NCI-H2081 treated with DMSO at 0.1 percent for 48 hours (cell line): ENCODE measurements at regions not wholly inside any gene's neighbourhood (a gene's known extent, or its start where the extent isn't known, plus 50 kb on each side); places are given as distances from the start of the nearest gene placed in this dataset.

Experiments
- DNase-seq: peaks from one replicate; lab custom pipeline; 2025; lab: John Stamatoyannopoulos, UW

- DNase-seq, result no peak
Measured at GRCh38 chr20:11718474-11719094, 199.1 kb upstream of the BTBD3 start.

DNA sequence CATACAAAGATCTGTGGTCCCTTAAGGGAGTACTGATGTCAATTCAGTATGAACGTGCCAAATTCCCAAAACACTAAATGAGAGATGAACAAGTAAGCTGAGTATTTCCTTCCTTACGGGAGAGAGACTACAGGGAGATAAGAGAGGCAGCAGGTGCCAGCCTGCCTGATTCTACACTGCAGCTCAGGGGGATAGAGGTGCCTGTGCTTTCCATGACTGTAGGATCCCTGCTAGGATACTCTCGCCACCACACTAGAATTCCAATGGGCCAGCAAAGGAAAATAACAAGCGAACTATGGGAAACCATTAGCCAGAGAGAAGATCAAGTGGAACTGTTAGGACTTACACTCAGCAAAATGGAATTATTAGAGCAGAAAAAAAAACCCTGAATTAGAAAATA lies 198.5 kb upstream of the BTBD3 start:
- DNase-seq, result no peak

GRCh38 chr20:11721411-11721810 lies 196.3 kb upstream of the BTBD3 start:
- no peak for DNase-seq

DNA sequence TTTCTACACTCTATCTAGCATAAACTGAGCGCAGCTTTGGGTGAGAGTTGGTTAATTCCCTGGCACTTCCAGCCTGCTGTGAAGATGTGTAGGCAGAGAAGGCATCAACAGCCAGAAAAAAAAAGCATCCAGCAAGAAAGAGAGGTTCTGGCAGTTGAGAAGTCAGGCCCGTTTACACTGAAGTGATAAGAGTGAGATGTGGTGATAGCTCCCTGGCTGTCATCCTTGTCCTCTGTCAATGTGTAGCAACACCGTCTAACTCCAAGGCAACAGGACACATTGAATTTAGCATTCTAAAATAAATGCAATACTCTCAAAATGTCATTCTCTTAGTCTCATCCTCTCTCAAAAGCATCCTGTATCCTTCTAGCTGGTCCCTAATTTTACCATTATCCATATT lies 193.6 kb upstream of the BTBD3 start:
- DNase-seq, result no peak

DNA sequence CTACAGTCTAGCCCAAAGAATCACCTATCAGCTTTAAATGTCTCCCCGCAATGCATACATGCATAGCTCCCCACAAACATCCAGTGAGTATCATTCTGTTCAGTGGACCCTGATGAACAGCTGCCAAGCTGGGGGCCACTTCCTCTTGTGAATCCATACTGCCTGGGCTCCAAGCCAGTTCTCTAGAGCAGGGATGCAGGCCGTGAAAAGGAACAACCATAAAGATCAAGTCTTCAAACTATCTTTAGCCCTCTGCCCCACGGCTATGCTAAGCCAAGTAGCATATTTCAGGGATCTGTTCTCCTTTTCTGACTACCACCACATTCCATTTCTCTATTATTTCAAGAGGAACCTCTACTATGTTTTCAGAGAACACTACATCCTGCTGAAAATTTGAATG lies 191.7 kb upstream of the BTBD3 start:
- no peak for DNase-seq

DNA sequence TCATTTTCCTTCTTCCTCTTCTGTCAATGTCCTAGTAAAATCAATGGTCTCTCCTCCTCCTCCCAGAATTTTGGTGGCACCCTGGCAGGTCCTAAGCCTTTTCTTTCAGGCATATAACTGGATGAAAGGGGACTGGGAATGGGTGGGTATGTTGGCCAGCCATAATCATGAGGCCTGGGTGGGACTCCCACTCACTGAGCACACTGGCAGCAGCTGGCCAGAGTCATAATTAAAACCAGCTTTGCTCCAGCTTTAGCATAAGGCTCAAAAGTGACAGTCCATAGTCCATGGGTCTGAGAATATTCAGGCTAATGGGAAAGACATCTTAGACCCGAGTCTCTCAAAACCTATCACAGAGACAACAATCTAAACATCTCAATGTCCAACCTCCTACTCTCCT lies 190.0 kb upstream of the BTBD3 start:
- DNase-seq, result no peak

GRCh38 chr20:11728937-11729336 lies 188.8 kb upstream of the BTBD3 start:
- DNase-seq, result no peak

DNA sequence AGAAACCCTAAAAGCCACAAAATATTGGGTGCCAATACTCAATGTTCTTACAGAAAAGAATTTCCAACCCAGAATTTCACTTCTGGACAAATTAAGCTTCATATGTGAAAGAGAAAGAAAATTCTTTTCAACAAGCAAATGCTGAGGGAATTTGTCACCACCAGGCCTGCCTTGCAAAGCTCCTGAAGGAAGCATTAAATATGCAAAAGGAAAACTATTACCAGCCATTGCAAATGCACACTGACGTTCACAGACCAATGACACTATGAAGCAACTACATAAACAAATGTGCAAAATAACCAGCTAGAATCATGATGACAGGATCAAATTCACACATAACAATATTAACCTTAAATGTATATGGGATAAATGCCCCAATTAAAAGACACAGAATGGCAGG lies 187.9 kb upstream of the BTBD3 start:
- no peak for DNase-seq

- DNase-seq, result peak; percentile 70
Measured at GRCh38 chr20:11734431-11734830, 183.3 kb upstream of the BTBD3 start.

DNA sequence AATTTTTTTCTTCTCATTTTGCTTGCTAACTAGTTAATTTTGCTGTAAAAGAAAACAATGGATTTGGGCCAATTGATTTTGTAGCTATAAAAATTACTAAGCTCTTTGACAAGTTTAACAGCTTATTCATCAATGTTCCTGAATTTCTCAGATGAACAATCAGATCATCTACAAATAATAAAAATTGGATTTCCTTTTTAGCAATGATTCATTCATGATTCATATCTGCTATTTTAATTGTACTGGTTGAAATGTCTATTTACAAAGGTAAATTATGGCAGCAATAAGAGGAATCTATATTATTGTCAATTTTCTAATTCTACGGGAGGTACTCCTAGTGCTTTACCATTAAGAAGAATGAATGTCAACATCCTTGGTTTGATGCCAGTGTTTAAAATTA lies 178.8 kb upstream of the BTBD3 start:
- DNase-seq, result peak; percentile 22

DNA sequence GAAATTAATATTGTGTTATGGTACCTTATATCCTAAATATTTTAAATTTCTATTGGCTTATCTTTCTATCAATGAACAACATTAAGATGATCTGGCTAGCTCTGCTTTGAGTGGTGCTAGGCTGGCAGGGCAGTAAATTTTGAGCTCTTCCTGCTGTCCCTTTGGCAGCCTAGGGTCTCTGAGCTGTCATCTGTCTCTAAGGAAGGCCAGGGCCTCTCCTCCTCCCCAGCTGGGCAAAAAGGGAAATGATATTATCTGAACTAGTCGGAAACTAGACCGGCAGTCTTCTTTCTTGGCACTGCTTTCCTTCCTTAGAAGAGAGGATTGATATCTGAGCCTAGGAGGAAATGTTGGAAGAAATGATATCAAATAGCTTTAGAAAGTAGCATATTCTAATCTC lies 176.7 kb upstream of the BTBD3 start:
- no peak for DNase-seq

GRCh38 chr20:11745145-11745544 lies 172.5 kb upstream of the BTBD3 start:
- no peak for DNase-seq

- DNase-seq, result no peak
Measured at GRCh38 chr20:11748436-11748835, 169.3 kb upstream of the BTBD3 start.

- no peak for DNase-seq
Measured at GRCh38 chr20:11752336-11752735, 165.4 kb upstream of the BTBD3 start.

DNA sequence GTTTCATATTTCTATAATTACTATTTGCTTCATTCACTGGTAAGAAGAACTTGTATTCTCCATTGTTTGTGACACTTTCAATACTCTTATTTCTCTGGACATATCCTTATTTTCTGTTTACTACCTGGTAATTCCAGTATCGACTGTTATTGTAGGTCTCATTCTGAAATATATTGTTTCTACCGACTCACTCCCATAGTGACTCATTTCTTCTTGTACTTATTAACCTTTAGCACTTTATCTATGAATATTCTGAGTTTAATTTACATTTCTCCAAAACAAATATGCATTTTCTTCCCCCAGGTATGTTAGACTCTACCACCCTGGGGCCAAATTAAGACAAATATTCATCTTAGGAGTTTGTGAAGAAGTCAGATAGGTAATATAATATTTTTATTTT lies 164.5 kb upstream of the BTBD3 start:
- DNase-seq, result no peak

DNA sequence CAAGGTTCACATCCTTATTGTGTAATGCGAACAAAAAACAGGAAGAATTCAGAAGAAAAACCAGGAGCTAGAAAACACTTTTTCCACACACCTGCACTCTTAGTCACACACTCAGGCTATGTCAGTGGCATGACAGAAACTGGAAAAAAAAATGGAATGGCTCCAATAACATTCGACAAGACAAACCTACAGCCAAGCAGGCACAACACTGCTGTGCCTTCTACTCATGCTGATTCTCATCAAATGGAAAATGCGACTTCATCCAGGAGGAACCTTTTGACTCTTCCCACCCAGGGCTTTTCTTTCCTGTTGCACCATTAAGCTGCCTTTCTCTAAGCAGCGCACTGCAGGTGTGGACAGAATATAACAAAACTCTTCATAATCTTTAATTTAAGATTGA lies 163.2 kb upstream of the BTBD3 start:
- DNase-seq, result no peak

DNA sequence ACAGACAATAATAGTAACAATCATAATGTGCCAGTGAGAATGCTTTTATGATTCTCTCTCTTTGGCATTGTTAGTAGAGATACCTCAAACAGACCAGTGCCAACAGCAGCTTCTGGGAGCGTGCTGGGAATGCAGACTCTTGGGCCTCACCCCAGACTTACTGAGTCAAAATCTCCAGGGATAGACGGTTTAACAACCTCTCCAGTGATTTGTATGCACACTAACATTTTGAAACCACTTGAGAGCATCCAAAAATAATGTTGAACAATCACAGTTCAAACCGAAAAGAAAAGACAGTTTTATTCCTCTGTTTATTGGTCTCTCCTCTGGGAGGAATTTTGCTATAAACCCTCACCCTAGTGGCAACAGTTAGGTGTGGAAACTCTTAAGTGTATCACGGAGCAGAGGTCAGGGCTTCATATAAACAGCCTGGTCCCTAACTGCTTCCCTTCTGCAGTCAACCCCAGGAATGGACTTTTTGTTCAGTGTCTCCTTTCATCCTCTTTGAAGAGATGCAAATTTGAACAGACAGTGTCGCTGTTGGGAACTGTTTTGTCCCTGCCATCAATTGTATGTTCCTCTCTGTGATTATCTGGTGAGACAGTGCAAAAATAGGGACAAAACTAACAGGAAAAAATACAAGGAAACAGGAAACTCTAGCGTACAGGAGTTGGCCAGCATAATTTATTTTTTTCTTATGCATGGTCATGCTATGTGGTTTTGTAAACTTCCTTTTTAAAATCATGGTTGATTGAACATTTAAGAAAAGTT lies 162.4 kb upstream of the BTBD3 start:
- no peak for DNase-seq

- no peak for DNase-seq
Measured at GRCh38 chr20:11761497-11761896, 156.2 kb upstream of the BTBD3 start.

GRCh38 chr20:11766961-11767360 lies 150.7 kb upstream of the BTBD3 start:
- no peak for DNase-seq

DNA sequence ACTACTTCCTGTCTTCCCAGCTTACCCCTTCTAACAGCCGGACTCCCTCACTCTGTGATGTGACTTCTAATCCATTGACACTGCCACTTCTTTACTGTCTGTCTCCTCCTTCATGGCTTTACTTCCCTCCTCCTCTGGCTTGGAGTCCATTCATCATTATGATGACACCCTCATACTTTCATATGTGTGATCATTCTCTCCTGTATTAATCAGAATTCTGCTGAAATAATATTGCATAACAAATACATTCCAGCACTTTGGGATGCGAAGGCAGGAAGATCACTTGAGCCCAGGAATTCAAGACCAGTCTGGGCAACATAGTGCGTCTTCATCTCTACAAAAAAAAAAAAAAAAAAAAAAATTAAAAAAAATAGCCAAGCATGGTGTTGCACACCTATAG lies 147.9 kb upstream of the BTBD3 start:
- no peak for DNase-seq

- no peak for DNase-seq
Measured at GRCh38 chr20:11772226-11772730, 145.4 kb upstream of the BTBD3 start.

GRCh38 chr20:11776687-11777086 lies 141.0 kb upstream of the BTBD3 start:
- no peak for DNase-seq

DNA sequence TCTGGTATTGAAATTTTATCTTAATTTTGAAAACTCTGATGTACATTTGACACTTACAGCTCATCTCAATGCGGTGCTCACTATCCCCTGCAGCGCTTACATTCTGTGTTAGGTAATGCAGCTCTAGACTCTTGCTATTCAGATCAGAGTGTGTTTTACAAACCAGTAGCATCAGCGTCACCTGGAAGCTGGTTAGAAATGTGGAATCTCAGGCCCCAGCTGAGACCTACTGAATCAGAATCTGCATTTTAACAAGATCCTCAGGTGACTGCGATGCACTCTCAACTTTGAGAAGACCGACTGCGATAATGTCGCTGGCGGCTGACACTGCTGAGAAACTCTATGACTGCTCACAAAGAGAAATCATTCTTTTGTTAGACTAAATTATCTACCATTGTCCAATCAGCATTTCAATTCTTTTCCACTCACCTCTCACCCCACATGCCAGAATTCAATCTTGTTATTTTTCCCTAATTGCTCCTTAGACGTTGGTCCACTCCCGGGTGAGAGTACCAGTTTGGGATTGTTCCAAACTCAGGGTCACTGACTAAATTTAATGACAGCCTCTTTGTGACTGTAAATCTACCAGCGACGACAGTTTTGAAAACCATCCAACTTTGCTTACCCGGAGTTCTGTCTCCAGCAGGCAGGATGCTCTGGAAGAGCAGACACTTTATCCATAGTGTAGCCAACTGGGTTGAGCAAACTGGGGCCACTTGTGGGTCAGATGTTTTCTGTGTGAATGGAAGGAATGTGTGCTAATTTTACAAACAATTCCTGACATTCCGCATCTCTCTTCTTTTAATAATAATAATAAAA lies 140.1 kb upstream of the BTBD3 start:
- DNase-seq, result peak; percentile 29
